ENCODE measurements at regions not wholly inside any gene's neighbourhood (a gene's known extent, or its start where the extent isn't known, plus 50 kb on each side); places are given as distances from the start of the nearest gene placed in this dataset.
"Not testable (repeated sequence)": the region's sequence is repeated elsewhere in the genome, so short reads cannot be mapped to it uniquely, and the experiment has no call there.

DNA sequence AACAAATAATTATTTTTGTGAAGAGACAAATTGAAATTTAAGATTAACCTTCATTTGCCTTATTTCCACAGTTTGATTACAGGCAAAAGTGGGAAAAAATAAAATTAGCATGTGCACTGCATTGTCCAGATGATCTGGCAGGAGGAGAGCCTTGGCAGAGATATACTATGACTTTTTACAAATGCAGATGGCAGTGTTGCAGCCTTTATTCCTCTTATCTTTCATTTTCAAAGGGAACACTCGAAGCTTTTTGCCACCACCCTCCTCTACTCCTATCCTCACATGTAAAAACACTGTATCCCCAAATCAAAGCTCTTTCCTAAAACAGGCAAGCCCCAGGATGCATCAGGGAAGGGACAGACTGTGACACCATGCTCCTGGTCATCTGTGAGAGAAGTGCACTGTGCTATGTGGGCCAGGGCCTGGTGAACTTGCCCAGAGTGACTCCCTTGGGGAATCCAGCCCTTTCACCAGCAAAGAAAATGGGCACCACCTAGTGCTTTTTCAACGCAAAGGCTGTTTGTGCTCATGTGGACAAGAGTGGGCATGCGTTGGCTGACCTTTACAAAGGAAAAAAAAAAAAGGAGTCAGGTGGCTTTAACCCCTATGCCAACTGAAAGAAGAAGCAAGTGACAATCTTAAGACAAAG, 74.7 kb upstream of the ETAA1 start:
- Histone ChIP-seq H3K4me2 (no peak overlapping the region), H3K36me3 (no peaks in the 10 kb centered on the region), H3K9me3 (replicated peaks in 1 of 11) (no peaks in the 10 kb centered on the region), H3K4me3 (no peak overlapping the region), H4K20me1 (peaks cover 0 to 2% (median 0%) of the 10 kb centered on the region in 11 experiments; a peak in 1 of 22 replicates), H3K9ac (no peak overlapping the region), H3K27me3 (no peaks in the 10 kb centered on the region), H3K27ac (no peak overlapping the region), H3K4me1 (no peaks in the 10 kb centered on the region)
- TF ChIP-seq Cebpa-rat (IDR thresholded peaks at IDR 0.05) = no peak

DNA sequence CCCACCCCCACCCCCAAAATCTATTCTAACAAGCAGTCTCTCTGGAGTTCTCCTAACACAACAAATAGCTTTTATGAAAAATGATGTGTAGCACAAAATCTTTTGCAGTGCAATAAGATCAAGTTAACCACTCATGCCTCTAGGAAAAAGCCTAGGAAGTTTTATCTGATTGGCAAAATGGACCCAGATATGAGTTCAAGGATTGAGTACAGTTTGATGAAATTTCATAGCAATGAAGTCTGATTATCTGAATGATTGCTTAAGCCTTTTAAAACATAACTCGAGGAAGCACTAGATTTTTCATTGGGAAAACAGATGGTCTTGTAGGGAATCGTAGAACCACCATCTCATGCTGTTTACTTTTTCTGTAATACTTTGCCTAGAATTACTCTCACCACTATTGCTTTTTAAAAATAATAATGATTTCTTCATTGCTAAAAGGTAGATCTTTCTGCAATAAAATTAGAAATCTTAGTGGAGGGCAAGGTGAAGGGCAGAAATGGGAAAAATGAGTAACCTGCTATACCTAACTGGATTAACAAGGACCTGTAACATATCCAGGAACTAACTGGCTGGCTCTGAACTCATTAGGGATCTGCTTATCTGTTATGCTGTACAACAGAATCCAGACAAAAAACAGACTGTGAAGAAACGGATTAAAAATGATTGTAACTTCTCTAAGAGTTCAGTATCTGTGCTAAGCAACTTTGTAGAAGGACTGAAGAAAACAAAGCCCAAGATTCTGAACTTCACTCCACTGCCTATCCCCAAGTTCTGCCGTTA, 73.7 kb upstream of the ETAA1 start:
- H3K4me3 ChIP-seq = no peak overlapping the region
- no peaks in the 10 kb centered on the region for H4K20me1 ChIP-seq
- no peak for TF ChIP-seq Cebpa-rat (IDR thresholded peaks at IDR 0.05)
- H3K4me1 ChIP-seq = no peaks in the 10 kb centered on the region
- no peak overlapping the region for H3K4me2 ChIP-seq
- no peaks in the 10 kb centered on the region for H3K36me3 ChIP-seq
- no peak overlapping the region for H3K9ac ChIP-seq
- no peak overlapping the region for H3K27ac ChIP-seq
- no peaks in the 10 kb centered on the region for H3K9me3 ChIP-seq (replicated peaks in 1 of 11)
- no peaks in the 10 kb centered on the region for H3K27me3 ChIP-seq

DNA sequence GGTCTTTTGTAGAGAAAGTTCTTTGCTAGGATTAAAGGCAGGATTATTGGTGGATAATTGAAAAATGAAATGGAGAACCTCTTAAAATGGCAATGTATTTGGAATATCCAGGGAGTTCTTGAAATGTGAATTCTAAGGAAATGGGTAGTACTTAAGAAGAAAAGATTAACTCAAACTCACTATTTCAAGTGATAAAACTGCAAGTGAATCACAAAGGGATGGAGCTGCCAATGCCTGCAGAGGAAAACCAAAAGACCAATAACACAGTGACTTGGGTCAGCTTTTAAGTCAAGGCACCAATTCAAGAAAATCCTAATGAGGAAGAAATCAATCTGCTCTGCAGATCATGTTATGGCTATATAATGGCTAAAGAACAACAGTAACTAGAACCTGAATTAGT, 67.6 kb upstream of the ETAA1 start:
- H3K4me1 ChIP-seq = no peaks in the 10 kb centered on the region
- H3K9ac ChIP-seq = no peak overlapping the region
- no peak overlapping the region for H3K4me2 ChIP-seq
- no peak overlapping the region for H3K27ac ChIP-seq
- H4K20me1 ChIP-seq = no peaks in the 10 kb centered on the region
- no peaks in the 10 kb centered on the region for H3K9me3 ChIP-seq (replicated peaks in 1 of 11)
- TF ChIP-seq Cebpa-rat (IDR thresholded peaks at IDR 0.05) = no peak
- H3K36me3 ChIP-seq = no peaks in the 10 kb centered on the region
- no peaks in the 10 kb centered on the region for H3K27me3 ChIP-seq
- no peak overlapping the region for H3K4me3 ChIP-seq

DNA sequence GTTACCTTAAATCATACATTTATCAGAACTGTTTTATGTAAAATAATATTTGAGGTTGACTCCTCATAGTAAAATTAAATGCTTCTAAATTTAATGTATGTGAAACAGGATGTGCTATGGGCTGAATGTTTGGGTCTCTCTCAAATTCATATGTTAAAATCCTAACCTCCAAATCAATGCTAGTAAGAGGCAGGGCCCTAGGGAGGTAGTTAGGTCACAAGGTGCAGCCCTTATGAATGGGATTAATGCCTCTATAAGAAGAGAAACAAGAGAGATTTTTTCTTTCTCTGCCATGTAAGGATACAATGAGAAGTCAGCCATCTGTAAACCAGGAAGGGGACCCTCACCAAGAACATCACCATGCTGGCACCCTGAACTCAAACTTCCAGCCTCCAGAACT, 67.2 kb upstream of the ETAA1 start:
- Histone ChIP-seq H3K9me3 (replicated peaks in 1 of 11) (no peaks in the 10 kb centered on the region), H3K27me3 (no peaks in the 10 kb centered on the region), H3K36me3 (no peaks in the 10 kb centered on the region), H3K9ac (no peak overlapping the region), H3K27ac (no peak overlapping the region), H3K4me2 (no peak overlapping the region), H4K20me1 (no peaks in the 10 kb centered on the region), H3K4me1 (no peaks in the 10 kb centered on the region), H3K4me3 (no peak overlapping the region)
- TF ChIP-seq Cebpa-rat (IDR thresholded peaks at IDR 0.05) = no peak

DNA sequence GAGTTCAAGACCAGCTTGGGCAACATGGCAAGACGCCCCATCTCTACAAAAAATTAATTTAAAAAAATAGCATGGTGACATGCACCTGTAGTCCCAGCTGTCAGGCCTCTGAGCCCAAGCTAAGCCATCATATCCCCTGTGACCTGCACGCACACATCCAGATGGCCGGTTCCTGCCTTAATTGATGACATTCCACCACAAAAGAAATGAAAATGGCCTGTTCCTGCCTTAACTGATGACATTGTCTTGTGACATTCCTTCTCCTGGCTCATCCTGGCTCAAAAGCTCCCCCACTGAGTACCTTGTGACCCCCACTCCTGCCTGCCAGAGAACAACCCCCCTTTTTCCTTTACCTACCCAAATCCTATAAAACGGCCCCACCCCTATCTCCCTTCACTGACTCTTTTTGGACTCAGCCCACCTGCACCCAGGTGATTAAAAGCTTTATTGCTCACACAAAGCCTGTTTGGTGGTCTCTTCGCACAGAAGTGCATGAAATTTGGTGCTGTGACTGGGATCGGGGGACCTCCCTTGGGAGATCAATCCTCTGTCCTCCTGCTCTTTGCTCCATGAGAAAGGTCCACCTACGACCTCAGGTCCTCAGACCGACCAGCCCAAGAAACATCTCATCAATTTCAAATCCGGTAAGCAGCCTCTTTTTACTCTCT, 65.6 kb upstream of the ETAA1 start:
- not testable (repeated sequence) for H3K36me3 ChIP-seq; H3K4me2 ChIP-seq; H3K4me1 ChIP-seq; H3K27me3 ChIP-seq; H4K20me1 ChIP-seq; H3K27ac ChIP-seq; H3K9me3 ChIP-seq (replicated peaks in 1 of 11); H3K9ac ChIP-seq; H3K4me3 ChIP-seq

DNA sequence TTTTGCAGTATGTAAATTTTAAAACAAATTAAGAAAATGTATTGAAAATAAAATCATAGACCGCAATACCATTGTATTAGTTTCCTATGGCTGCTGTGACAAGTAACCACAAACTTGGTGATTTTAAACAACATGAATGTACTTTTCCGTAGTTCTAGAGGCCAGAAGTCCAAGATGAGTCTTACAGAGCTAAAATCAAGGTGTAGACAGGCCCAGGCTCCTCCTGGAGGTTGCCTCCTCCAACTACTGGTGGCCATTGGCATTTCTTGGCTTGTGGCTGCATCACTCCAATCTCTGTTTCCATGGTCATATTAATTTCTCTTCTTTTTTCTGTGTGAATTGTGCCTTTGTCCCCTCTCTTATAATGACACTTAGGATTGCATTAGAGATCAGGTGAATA, 59.2 kb upstream of the ETAA1 start:
- TF ChIP-seq Cebpa-rat (IDR thresholded peaks at IDR 0.05) = no peak

DNA sequence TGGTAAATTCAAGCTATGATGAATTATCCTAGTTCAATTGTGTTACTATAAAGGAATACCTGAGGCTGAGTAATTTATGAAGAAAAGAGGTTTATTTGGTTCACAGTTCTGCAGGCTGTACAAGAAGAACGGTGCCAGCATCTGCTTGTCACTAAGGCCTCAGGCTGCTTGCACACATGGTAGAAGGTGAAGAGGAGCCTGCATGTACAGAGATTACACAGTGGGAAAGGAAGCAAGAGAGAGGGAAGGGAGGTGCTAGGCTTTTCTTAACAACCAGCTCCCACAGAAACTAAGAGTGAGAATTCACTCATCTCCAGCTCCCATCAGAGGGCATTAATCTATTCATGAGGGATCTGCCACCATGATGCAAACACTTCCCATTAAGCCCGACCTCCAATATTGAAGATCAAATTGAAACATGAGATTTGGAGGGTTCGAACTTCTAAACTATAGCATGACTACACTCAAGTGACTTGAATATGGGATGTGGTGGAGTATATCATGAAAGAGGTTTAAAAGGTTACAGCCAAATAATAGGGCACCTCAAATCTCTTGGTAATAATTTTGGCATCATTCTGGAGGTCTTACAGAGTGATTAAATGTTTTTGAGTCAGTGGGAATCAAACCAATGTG, 58.4 kb upstream of the ETAA1 start:
- Histone ChIP-seq H3K4me1 (no peaks in the 10 kb centered on the region), H3K9ac (no peak overlapping the region), H3K27me3 (no peaks in the 10 kb centered on the region), H3K9me3 (replicated peaks in 1 of 11) (no peaks in the 10 kb centered on the region), H3K4me2 (no peak overlapping the region), H3K36me3 (no peaks in the 10 kb centered on the region), H4K20me1 (no peaks in the 10 kb centered on the region), H3K27ac (no peak overlapping the region), H3K4me3 (no peak overlapping the region)
- TF ChIP-seq Cebpa-rat (IDR thresholded peaks at IDR 0.05) = no peak

More for the DNA sequence above, 59.2 kb upstream of the ETAA1 start:
- Histone ChIP-seq H3K4me2 (no peak overlapping the region), H4K20me1 (no peaks in the 10 kb centered on the region), H3K4me1 (no peaks in the 10 kb centered on the region), H3K27ac (no peak overlapping the region), H3K27me3 (no peaks in the 10 kb centered on the region), H3K9me3 (replicated peaks in 1 of 11) (no peaks in the 10 kb centered on the region), H3K9ac (no peak overlapping the region), H3K4me3 (no peak overlapping the region), H3K36me3 (no peaks in the 10 kb centered on the region)

DNA sequence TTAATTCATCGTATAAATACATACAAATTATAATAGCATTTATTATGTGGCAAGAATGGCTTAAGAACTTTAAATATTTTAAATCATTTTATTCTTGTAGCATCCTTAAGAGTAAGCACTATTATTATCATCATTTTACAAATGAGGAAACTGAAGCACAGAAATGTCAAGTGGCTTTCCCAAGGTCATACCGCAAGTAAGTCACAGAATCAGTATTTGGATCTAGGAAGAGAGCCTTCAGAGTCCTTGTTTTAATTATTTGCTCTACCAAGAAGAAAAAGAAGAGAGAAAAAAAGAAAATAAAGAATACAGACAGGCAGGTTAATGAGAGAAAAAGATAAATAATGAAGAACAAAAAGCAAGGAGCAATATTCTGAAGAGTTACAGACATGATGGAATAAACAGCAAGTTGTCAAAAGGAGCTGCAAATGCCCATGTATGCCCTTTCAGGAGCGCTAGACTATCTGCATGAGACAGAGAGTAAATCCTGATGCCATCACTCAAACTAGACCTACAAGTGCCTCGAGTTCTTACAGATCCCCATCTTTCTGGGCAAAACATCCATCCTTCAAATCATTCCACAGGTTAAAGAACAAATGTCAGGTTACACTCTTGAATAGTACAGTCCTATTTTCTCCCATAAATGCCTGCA, 57.8 kb upstream of the ETAA1 start:
- Histone ChIP-seq H3K9me3 (replicated peaks in 1 of 11) (no peaks in the 10 kb centered on the region), H3K9ac (no peak overlapping the region), H3K4me1 (no peaks in the 10 kb centered on the region), H3K27ac (no peak overlapping the region), H3K36me3 (no peaks in the 10 kb centered on the region), H4K20me1 (no peaks in the 10 kb centered on the region), H3K4me2 (no peak overlapping the region), H3K4me3 (no peak overlapping the region), H3K27me3 (no peaks in the 10 kb centered on the region)
- TF ChIP-seq Cebpa-rat (IDR thresholded peaks at IDR 0.05) = no peak

All from BLaER1 treated with 17β-estradiol and CSF1 and Interleukin-3, amounts not matched to agents 10 nM and 100 nM (cell line).